OCI-LY1 (cell line): ENCODE measurements at regions not wholly inside any gene's neighbourhood (a gene's known extent, or its start where the extent isn't known, plus 50 kb on each side); places are given as distances from the start of the nearest gene placed in this dataset.

ENCODE experiments used
- EZH2 ChIP-seq: fragments of 200-600 bp; sonication (generic), shearing (Covaris generic); IDR thresholded peaks from 2 replicates; pipeline ENCODE4 v1.8.0; 2017; ENCODE audit warnings: borderline replicate concordance, mixed run types, mild to moderate bottlenecking, antibody characterized with exemption, low read length, moderate library complexity, mixed read lengths
- TF ChIP-seq, protein P1 (sequence below): fragments of 200-600 bp; sonication (generic), shearing (Covaris generic); IDR thresholded peaks from 2 replicates; pipeline ENCODE4 v1.5.1; 2017; ENCODE audit warnings: mild to moderate bottlenecking, antibody characterized with exemption, low read length, moderate library complexity, mixed read lengths

DNA sequence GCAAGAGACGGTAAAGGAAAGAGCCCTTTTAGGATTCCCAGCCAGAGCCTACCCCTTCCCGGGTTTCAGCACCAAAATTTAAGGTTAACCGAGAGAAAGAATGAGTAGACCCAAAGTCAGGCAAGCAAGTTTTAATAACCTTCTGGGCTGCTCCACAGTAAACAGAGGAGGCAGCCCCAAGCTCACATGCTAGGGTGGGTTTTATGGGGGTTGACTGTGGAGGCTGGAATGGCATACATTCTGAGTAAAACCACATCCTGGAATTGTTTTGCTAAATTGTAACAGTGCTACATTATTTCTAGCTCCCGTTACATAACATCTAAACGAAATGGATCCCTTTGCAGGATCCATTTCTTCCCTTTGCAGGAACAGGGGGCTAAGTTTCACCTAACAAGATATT, 102.2 kb upstream of the USP9Y start:
- TF ChIP-seq, protein P1, sequence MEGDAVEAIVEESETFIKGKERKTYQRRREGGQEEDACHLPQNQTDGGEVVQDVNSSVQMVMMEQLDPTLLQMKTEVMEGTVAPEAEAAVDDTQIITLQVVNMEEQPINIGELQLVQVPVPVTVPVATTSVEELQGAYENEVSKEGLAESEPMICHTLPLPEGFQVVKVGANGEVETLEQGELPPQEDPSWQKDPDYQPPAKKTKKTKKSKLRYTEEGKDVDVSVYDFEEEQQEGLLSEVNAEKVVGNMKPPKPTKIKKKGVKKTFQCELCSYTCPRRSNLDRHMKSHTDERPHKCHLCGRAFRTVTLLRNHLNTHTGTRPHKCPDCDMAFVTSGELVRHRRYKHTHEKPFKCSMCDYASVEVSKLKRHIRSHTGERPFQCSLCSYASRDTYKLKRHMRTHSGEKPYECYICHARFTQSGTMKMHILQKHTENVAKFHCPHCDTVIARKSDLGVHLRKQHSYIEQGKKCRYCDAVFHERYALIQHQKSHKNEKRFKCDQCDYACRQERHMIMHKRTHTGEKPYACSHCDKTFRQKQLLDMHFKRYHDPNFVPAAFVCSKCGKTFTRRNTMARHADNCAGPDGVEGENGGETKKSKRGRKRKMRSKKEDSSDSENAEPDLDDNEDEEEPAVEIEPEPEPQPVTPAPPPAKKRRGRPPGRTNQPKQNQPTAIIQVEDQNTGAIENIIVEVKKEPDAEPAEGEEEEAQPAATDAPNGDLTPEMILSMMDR: no peak
- no peak for TF ChIP-seq EZH2
